Myocyte (in vitro differentiated cells): ENCODE measurements at regions not wholly inside any gene's neighbourhood (a gene's known extent, or its start where the extent isn't known, plus 50 kb on each side); places are given as distances from the start of the nearest gene placed in this dataset.
"Not testable (repeated sequence)": the region's sequence is repeated elsewhere in the genome, so short reads cannot be mapped to it uniquely, and the experiment has no call there.

Source experiments
- DNase-seq: peaks from one replicate; pipeline ENCODE4 v3.0.0-alpha.2; 2012; ENCODE audit warnings: low read depth

DNA sequence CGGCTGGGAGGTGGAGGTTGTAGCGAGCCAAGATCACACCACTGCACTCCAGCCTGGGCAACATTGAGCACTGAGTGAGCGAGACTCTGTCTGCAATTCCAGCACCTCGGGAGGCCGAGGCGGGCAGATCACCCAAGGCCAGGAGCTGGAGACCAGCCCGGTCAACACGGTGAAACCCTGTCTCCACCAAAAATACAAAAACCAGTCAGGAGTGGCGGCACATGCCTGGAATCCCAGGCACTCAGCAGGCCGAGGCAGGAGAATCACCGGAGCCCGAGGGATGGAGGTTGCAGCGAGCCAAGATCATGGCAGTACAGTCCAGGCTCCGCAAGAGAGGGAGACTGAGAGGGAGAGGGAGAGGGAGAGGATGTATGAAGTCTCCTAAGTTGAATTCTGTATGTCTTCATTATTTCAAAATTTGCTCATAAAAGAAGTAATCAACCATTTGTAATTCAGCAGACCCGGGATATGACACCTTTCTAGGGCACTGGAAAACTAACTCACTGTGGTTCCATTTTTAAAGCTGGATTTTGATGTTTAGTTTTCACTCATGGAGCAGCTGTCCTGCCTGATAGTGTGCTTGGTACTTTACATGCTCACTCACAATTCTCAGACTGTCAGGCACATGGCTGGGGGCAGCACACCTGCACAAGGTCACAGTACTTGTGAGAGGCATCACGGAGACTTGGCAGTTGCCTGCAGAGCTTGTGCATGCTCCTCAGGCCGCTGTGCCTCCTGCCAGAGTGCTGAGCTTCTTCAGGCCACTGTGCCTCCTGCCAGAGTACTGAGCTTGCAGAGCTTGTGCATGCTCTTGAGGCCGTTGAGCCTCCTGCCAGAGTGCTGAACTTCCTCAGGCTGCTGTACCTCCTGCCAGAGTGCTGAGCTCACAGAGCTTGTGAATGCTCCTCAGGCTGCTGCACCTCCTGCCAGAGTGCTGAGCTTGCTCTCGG, 106.2 kb downstream of the ERMARD start:
- no peak for DNase-seq

- not testable (repeated sequence) for DNase-seq
Observed at GRCh38 chr6:169856442-169857342, 105.3 kb downstream of the ERMARD start.

- no peak for DNase-seq
Observed at GRCh38 chr6:169854813-169855212, 103.4 kb downstream of the ERMARD start.

DNA sequence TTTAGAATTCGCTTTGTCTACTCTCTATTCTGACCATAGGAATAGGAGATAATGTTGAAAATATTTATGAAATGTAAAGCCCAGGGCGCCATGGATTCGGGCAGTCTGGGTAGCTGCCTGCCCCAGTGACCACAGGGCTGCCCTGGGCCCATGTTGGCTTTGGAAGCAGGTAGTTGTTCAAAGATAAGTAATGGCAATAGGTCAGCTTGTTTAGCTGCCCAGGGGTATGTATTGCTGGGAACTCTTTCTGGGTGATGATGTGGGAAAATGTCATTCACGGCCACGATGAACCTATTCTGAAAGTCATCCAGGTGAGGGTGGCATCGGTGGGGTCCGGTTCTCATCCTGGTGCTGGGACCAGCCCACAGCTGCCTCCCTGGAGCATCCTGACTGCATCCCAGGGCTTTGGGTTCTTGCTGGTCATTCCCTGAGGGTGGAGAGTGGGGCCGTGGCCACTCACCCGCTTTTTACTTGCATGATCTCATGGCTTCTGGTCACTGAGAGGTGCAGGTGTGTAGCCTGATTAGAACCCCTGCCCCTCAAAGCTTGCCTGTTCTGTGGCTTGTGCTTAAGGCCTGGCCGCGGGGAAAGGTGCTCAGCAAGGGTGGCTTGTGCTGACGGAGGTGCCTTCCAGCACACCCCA, 102.8 kb downstream of the ERMARD start:
- DNase-seq = no peak

DNA sequence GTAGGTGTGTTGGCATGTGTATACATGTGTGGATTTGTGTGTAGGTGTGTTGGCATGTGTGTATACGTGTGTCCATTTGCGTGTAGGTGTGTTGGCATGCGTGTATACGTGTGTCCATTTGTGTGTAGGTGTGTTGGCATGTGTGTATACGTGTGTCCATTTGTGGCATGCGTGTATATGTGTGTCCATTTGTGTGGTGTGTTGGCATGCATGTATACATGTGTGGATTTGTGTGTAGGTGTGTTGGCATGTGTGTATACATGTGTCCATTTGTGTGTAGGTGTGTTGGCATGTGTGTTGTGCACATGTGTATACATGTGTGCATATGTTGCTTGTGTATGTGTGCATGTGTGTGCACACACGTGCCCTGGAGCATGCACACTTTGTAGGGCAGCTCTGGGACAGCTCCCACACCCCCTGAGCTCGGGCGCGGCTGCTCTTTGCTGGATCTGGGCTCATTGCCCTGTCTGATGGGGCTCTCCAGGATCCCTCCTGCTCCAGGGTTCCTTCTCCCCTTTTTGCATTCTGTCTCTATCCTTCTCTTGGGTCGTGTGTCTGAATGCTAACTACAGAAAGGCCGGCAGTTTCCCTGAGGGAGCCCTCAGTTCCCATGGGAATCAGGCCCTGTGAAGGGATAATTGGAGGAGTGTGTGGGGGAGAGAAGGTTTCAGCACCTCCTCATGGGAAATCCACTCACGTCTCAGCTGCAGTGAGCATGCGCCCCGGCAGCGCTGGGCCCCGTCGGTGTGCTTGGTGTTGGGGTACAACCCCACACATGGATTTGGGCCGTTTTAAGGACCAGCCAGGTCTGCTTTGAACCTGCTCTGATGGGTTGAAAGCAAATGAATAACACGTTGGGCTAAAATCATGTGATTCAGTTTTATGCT, 102.0 kb downstream of the ERMARD start:
- DNase-seq = no peak

- no peak for DNase-seq
Observed at GRCh38 chr6:169852504-169853195, 101.2 kb downstream of the ERMARD start.

GRCh38 chr6:169851641-169852503, 100.5 kb downstream of the ERMARD start:
- no peak for DNase-seq

DNA sequence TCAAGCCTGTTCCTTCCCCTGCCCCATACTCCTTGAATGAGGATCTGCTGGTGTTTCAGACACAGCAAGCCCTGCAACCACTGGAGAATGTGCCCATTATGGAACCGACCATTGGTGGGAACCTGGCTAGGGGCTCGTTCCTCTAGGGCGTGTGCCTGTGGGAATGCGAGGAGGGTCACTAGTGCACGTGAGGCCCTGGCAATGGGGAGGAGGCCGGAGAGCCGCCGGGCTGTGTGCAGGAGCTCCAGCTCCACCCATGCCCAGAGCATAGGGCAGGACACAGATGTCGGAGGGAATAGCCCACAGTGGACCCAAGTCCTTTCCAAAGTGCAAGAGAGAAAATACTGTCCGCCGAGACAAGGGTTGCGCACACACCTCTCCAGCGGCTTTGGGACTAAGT, 99.3 kb downstream of the ERMARD start:
- DNase-seq = no peak

- DNase-seq = no peak
Observed at GRCh38 chr6:169850154-169850553, 98.7 kb downstream of the ERMARD start.

GRCh38 chr6:169849396-169849795, 98.0 kb downstream of the ERMARD start:
- no peak for DNase-seq

DNA sequence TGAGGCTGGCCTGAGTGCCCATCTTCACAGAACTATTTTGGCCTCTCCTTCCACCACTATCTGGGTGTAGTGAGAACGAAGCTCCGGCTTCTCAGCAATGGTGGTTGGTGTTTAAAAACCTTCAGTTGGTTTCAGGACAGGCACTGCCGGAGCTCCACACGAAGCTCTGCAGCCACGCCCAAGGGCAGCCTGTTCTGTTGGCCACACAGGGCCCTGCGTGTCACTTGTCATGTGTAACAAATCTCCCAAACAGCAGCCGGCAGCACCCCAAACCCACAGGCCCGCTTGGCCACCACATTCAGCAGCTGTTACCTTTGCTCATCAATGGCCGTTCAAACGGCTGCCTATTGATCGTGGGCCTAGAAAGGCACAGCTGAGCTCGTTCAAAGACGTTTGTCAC, 97.5 kb downstream of the ERMARD start:
- DNase-seq = peak; percentile 83

- no peak for DNase-seq
Observed at GRCh38 chr6:169847901-169848311, 96.5 kb downstream of the ERMARD start.

DNA sequence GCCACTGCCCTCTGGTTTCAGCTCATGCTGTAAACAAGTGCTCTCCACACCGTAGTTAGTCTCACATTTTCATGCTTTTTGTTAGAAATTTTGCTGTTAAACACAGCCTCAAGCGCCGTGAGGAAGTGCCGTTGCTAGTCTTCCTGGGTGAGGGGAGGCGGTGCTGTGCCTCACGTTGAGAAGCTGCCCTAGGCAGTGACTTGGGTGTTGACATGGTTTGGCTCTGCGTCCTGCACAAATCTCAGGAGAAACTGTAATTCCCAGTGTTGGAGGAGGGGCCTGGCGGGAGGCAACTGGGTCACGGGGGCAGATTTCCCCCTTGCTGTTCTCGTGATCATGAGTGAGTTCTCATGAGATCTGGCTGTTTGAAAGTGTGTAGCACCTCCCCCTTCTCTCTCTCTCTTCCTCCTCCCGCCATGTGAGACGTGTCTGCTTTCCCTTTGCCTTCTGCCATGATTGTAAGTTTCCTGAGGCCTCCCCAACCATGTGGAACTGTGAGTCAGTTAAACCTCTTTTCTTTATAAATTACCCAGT, 95.8 kb downstream of the ERMARD start:
- DNase-seq = no peak

DNA sequence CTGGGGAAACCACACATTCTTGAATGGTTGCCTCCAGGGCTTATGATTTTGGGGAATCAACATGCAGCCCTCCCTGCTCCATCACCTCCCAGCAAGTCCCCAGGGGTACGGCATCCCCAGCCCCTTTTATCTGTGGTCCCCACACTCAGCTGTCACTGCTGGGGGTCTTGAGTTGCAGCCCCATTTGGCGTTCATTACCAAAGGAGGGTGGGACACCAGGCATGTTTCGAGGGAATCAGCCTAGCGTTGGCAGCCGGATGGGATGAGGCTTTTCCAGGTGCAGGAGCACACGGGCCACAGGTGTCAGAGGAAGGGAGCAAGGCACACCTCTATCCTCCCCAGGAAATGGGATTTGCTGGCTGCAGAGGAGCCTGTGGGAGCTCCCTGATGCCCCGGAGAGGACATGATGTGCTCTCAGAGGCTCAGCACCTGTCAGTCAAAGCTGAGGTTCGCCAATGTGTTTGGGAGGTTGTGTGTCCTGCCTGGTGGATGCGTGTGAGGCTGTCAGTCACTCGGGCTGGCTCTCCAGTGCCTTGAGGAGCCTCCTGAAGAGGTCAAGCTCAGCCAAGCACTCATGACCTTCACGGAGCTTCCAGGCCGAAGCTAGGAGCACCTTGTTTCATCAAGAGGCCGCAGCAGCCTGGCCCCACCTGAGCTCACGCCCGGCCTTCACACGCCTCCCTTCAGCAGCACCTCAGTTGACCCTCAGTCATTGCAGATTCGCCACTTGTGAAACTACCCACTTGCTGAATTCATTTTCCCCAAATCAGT, 95.0 kb downstream of the ERMARD start:
- DNase-seq = no peak

GRCh38 chr6:169845426-169846285, 94.2 kb downstream of the ERMARD start:
- no peak for DNase-seq

- no peak for DNase-seq
Observed at GRCh38 chr6:169844946-169845345, 93.5 kb downstream of the ERMARD start.

DNA sequence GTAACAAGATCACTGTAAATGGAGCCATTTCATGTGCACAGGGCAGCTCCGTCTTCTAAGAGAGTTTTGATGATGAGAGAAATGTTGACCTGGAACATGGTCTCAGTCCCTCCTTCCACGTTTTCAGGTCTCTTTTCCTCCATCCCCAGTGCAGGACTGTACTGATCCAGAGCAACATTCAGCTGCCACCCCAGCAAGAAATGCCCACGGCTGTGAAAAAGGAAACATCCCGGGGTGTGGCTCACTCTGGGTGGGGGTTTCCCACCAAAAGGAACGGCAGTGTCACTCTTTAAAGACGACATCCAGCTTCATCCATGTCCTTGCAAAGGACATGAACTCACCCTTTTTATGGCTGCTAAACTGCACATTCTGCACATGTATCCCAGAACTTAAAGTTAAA, 92.6 kb downstream of the ERMARD start:
- DNase-seq = no peak
